ENCODE measurements at regions not wholly inside any gene's neighbourhood (a gene's known extent, or its start where the extent isn't known, plus 50 kb on each side); places are given as distances from the start of the nearest gene placed in this dataset.

DNA sequence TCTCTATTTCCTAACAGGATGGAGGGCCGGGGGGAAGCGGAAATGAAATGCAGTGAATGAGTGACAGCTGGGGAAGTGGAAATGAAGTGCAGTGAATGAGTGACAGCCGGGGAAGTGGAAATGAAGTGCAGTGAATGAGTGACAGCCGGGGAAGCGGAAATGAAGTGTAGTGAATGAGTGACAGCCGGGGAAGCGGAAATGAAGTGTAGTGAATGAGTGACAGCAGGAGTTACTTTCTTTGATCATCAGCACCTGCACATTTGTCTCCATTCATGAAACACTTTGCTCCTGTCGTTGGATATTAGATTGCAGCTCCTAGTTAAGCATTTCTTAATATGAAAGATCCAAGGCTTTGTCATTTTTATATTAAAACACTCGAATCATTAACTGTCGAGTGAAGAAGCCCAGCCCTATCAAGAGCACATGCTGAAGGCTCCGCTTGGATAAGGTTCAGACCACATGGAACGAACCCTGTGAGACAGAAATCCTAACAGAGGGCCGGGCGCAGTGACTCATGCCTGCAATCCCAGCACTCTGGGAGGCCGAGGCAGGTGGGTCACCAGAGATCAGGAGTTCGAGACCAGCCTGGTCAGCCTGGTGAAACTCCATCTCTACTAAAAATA lies 406.0 kb upstream of the ADARB2 start:
- DNase-seq (ENCODE audit: extremely low read depth, low read depth, low spot score), result no peak

DNA sequence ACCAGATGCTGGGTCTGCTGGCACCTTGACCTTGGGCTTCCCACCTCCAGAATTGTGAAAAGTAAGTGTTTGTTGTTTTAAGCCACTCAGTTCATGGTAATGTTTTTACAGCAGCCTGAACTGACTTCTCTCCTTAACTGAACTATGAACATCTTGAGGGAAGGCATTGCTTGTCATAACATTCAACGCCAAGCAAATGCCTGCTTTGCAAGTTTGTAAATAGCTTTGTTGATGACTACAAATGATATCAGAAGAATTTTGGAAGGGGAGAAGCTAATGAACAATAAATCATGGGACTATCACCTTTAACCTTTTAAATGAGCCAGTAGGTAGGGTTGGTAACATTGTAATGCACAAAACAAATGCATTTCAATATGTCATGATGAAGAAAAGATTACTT lies 402.4 kb upstream of the ADARB2 start:
- no peak for DNase-seq (ENCODE audit: extremely low read depth, low read depth, low spot score)

DNA sequence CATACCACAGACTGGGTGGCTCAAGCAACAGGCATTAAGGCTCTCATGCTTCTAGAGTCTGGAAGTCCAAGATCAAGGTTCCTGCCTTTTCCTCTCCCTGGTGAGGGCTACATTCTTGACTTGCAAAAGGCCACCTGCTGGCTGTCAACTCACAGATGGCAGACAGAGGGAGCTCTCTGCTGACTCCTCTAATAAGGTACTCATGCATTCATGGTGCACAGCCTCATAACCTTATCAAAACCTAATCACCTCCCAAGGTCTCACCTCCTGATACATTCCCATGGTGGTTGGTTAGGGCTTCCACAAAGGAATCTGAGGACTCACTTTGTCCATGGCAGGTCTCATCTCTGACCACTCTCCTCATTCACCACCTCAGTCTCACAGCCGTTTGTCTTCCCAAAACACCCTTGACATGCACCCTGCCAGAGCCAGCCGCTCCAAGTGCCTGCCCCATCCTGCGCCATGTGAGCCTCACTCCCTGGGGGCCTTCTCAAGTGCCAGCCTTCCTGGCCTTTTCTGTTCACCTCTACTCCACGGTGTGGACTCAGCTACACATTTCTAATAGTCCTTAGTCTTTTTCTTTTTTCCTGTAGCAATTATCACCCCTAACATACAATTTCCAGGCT lies 400.3 kb upstream of the ADARB2 start:
- no peak for DNase-seq (ENCODE audit: extremely low read depth, low read depth, low spot score)

DNA sequence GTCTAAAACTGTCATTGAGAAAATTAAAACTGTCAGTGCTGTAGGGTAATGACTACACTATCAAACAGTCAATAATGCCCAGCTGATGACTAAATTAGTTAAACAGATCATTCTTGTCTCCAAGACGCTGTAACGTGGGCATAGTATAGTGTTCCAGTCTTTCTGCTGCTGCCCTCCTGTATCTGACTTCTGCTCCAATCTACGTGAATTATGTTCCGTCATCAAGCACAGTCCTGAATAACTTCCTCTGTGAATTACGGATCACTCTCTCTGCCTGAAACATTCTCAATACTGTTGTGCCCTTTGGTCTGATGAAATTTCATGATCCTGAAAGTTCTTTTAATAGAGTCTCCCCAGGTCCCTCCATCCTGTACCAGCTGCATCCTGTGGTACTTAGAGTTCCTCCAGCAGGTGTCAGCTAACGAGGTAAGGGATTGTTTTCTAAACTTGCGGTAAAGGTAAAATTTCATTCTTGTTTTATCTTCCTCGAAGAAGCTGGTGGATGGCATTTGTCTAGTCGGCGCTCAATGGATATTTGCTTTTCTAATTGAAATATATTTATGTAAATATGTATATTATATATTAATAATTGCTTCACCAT lies 393.5 kb upstream of the ADARB2 start:
- no peak for DNase-seq (ENCODE audit: extremely low read depth, low read depth, low spot score)

DNA sequence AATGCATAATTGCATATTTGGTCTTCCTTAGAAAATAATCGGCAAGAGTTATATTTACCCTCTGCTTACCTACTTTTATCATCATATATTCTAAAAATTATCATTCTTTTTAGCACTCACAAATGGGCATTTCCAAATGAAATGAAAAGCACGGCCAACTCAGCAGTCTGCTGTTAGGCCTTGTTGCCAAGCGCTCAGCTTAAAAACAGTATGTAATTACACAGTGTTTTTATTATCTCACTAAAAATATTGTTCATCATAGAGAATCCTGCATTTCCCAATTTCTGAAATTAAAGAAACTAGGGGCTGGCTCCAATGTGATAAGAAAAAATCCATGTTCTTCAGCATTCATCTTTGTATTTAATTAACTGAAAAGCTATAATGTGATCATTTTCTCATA lies 391.7 kb upstream of the ADARB2 start:
- no peak for DNase-seq (ENCODE audit: extremely low read depth, low read depth, low spot score)

DNA sequence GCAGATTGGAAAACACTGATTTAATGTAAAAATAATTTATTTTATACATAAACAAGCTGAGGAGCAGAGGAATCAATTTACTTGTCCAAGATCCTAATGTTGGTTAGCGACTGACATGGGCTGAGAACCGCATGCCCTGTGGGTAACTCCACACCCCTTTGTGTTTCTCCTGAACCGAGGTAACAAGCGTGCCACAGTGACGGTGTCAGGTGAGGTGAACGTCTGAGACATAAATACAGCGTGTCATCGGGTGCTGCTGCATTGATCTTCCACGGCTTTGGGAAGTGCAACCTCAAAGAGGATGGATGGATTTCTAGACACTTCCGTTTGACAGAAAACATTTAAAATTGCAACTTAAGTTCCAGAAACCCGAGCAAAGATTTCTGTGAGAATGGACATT lies 386.8 kb upstream of the ADARB2 start:
- no peak for DNase-seq (ENCODE audit: extremely low read depth, low read depth, low spot score)

DNA sequence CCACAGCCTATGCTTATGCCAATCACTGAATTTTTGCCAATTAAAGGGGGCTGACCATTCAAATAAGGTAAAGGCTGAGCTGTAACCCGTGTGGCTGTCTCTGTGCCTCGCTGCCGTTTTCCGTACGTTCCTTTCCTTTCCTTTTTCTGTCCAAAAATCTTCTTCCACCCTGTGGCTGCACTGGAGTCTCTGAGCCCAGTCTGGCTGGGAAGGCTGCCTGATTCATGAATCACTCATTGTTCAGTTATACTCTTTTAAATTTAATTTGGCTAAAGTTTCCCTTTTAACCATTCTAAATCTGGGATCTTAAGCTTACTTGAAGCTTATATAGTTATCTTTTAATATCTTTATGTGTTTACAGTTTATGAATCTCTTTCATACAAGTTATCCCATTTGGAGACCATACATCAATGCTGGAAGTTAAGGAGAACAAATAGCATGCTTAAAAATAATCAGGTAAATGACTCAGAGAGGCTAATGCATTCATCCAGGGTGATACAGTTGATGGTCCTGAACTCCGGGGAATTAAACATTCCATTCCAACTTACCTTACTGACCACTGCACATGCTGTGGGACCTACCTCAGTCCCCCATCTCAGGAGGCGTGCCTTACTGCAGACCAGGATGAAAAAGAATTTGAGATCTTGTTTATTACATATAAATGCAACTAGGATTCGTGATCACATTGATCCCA lies 385.3 kb upstream of the ADARB2 start:
- DNase-seq (ENCODE audit: extremely low read depth, low read depth, low spot score), result no peak

DNA sequence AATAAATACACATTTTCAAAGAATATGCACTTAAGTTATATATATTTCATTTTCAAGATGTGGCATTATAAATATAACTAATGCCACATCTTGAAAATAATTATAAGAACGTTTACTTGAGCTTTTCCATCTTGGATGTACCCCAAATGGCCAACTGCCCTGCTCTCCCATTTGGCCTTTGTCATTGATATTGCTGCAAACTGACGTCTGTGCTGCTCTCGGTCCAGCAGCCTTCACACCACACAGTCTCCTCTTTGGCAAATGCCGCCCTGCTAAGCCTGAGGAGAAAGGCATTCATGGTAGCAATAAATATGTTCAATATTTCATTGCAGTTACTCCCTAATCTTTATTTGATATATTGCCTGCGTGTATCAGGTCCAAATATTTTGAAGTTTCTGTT lies 384.6 kb upstream of the ADARB2 start:
- DNase-seq (ENCODE audit: extremely low read depth, low read depth, low spot score), result no peak

DNA sequence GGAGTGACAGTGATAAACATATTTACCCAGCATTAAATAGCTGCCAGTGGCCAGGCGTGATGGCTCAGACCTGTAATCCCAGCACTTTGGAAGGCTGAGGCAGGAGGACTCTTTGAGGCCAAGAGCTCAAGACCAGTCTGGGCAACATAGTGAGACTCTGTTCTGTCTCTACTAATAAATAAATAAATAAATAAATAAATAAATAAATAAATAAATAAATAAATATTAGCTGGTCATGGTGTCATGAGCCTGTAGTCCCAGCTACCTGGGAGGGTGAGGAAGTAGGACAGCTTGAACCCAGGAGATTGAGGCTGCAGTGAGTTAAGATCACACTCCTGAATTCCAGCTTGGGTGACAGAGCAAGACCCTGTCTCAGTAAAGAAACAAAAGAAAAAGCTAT lies 384.0 kb upstream of the ADARB2 start:
- no peak for DNase-seq (ENCODE audit: extremely low read depth, low read depth, low spot score)

DNA sequence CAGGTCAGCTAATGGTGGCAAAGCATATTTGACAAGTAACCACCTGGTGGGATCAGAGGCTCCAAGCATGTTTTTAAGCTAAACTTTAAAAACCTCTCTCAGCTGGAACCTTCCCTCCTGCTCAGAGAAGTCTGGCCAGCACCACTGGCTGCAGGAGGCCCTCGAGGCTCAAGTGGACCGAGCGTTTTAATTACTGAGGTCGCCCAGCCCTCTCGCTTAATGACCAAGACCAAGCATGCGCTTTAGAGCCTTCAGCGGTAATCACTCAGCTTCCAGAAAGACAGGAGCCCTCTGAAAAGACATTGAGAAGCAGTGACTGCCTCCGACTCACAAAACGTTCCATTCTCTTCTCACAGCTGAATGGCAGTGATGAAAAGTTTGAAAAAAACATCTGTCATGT lies 383.4 kb upstream of the ADARB2 start:
- no peak for DNase-seq (ENCODE audit: extremely low read depth, low read depth, low spot score)

DNA sequence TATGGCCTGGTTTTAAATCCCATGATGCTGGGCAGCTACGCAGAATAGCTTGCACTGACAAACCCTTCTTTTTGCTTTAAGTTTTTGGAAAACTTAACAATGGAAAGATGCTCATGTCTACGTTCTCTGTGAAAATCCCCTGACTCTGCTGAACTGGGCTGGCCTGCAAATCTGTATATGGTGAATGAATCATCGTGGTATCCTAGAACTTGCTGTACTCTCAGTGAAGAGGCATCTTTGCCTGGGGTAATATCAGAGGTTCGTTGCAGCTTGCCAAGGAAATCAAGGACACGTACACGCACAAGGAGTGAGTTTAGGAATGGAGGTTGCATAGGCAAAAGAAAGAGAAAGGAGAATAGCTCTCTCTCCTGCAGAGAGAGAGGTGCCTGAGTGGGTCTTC lies 382.0 kb upstream of the ADARB2 start:
- DNase-seq (ENCODE audit: extremely low read depth, low read depth, low spot score), result no peak

DNA sequence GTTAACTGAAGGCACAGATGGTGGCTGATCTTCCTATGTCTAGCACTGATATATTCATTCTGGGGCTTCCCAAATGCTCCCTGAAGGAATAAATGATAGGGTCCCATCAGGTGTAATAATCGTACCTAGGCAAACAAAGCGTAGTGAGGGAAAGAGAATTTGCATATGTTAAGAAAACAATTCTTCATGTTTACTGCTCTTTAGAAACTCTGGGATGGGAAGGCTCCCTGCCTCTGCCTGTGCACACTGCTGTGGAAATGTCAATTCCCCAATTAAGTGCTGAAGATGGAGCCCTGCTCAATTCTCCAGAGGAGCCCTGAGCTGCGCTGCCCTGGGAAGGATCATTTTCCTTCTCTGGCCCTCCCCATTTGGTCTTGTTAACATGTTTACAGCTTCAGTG lies 380.9 kb upstream of the ADARB2 start:
- DNase-seq (ENCODE audit: extremely low read depth, low read depth, low spot score), result no peak

DNA sequence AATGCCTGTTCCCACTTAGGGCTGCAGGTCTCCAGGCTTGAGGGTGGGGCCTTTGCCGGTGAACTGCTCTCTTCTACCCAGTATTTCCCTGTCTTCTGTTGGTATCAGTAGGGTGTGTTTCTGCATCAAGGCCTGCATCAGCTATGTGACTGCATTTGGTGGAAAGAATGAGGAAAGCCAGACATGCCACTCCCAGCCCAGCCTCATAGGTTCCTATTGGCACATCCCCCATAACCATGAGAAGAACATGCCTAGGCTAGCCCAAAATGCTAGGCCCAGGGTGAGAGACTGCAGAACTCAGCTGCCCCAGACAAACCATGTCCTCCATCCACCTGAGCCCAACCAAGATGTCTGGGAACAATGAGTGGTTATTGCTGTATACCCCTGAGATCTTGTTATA lies 380.3 kb upstream of the ADARB2 start:
- no peak for DNase-seq (ENCODE audit: extremely low read depth, low read depth, low spot score)

DNA sequence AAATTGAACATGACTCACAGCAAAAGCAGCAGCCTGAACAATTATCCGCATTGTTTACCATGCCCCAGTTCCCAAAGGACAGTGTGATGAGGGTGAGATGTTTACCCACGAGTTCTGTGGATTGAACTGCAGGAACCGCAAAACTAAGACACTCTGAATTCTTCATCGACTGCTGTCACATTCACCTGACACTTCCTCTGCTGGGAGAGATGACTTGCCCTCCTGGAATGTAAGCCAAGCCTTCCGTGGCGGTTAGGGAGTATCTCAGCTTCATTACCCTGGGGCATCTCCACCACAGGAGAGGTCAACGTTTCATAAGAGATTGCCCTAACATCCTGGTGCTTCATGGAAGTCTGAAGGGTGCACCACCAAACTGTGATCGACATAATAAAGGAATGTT lies 374.6 kb upstream of the ADARB2 start:
- no peak for DNase-seq (ENCODE audit: extremely low read depth, low read depth, low spot score)

DNA sequence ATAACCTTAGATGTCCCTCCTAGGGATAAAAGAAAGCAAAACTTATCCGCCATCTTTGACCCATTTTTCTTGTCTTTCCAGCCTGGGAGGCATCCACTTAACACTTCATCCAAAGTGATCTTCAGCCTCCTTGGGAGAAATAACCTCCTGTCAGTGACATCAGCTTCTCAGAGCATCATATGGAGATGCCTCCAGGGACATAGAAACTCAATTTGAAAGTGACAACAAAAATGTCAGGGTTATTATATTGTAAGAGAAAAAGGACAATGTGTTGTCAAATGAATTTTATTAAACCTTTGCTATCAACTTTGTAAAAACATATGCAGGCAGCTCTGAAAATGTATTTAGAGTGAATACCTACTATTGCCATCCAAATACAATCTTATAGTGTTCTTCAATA lies 371.2 kb upstream of the ADARB2 start:
- DNase-seq (ENCODE audit: extremely low read depth, low read depth, low spot score), result no peak

DNA sequence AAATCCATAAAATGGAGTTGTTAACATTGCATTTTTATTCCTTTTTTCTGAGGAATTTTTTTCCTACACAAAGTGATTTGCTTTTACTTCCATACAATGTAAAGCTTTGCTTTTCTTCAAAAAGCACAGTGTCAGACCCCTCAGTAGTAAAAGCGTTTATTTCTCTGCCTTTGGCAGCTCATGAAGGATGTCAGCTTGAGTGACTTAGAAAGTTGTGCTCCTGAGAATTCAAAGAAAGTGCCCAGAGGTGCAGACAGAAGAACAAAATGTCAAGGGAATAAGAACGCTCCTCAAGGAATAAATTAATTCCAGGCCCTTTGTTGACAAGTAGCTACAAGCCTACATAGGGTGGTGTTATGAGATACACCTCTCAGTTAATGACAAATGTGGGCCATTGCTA lies 369.3 kb upstream of the ADARB2 start:
- DNase-seq (ENCODE audit: extremely low read depth, low read depth, low spot score), result no peak

DNA sequence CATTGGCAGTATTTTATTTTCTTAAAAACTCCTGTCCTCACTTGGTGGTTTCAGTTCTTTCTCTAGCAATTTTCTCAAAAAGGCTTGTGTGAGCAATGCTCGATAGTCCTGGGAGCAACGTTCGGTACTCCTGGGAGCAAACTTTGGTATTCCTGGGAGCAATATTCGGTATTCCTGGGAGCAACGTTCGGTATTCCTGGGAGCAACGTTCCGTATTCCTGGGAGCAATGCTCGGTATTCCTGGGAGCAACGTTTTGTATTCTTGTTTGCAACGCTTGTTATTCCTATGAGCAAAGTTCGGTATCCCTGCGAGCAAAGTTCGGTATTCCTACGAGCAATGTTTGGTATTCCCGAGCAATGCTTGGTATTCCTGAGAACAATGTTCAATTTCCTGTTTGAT lies 362.0 kb upstream of the ADARB2 start:
- DNase-seq (ENCODE audit: extremely low read depth, low read depth, low spot score), result no peak

DNA sequence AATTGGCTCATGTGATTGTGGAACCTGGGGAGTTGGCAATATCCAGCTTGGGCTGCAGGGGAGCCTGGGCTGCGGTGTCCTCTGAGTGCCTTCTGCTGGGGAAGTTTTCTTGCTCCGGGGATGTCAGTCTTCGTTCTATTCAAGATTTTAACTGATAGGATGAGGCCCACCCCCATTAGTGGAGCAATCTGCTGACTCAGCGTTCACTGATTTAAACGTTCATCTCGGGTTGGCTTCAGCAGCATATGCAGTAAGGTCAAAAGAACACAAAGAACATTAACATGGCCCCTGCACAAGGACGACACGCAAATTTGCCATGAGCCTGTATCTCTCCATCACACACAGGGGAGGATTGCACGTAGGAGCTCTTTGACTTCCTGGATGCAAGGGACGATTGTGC lies 360.6 kb upstream of the ADARB2 start:
- DNase-seq (ENCODE audit: extremely low read depth, low read depth, low spot score), result no peak

DNA sequence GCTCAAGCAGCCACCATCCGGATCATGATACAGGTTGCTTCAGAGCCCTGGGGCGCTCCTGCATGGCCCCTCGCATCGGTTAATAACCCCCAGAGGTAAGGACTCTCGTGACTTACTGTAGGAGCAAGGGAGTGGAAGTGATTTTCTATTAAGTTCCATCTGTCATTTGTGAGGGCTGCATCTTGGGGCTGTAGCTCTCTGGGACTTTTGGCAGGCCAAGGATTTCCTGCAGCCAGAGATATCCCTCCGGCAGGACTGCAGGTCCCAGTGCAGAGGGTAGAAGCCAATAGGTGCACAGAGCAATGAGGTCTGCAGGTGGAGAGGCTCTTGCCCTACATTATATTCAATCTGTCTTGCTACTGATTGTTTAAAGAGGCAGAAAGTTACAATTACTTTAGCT lies 356.8 kb upstream of the ADARB2 start:
- DNase-seq (ENCODE audit: extremely low read depth, low read depth, low spot score), result no peak

DNA sequence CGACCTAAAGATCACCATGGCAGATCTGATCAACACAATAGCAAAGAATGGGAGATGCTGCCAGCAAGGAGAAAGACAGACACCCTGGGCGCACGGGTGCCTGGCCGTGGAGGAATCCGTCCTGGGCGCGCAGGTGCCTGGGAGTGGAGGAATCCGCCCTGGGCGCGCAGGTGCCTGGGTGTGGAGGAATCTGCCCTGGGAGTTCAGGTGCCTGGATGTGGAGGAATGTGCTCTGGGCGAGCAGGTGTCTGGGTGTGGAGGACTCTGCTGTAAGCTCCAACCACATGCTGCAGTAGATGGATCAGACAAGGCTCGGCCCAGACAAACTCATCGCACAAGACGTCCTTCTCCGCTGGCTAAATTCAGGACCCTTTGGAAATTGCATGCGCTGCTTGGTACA lies 346.3 kb upstream of the ADARB2 start:
- no peak for DNase-seq (ENCODE audit: extremely low read depth, low read depth, low spot score)

DNA sequence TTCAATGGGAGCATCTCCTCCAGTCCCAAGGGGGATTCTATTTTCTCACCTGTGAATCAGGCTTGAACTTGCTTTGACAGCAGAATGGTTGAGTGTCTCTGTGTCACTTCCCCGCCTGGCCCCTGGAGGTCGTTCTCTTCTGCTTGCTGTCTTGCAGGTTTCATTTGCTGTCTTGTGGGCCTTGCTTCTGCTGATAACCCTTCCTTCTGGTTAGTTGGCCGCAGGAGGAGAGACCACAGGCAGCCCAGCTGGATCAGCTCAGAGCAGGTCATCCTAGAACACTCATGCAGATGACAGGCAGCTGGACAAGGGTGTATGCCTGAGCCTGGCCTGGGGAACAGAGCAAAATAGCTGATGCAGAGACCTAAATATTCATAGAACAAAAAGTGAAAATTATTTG lies 344.2 kb upstream of the ADARB2 start:
- no peak for DNase-seq (ENCODE audit: extremely low read depth, low read depth, low spot score)

DNA sequence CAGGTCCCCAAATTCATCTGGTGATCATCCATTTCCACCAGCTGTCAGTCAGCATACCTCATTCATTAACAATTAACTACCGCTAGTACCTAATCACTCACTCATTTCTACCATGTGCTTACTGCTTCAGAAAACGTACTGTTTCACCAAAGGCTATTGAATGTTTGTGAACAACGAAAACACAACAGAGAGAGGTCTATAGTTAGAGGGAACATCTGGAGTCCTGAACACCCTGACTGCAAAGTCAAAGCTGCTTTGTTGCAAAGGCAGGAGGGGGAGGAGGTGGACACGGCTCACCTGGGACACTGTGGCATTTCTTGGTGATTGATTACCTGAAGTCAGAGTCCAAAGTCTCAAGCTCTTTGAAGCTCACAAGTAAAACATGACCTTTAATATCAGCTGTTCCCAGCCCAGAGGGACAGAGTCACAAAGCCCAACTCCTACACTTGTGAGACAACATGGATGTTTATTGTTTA lies 342.3 kb upstream of the ADARB2 start:
- no peak for DNase-seq (ENCODE audit: extremely low read depth, low read depth, low spot score)
